HG03571 (cell line): ENCODE measurements at regions not wholly inside any gene's neighbourhood (a gene's known extent, or its start where the extent isn't known, plus 50 kb on each side); places are given as distances from the start of the nearest gene placed in this dataset.

Experiments
- ATAC-seq: cut with Tn5 transposase; IDR thresholded peaks from one replicate; pipeline ENCODE4 v1.9.1; 2021; ENCODE audit not compliant: unreplicated experiment

DNA sequence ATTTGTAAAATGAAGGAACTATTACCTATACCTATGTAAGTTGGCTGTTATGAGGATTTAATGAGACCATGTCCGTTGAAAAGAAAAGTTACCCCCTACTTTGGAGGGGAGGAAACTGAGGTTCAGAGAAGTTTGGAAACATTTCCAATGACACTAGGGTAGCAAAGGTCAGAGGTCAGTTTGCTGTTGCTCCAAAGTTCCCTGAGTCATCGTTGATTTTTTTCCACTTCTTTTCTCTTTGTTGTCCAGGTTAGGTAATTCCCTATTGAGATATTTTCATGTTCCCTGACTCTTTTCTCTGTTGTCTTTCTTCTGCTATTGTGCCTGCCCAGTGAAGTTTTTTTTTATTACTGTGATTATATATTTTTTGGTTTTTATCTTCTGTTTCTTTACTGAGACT, 213.8 kb upstream of the C1orf174 start:
- ATAC-seq = no peak

DNA sequence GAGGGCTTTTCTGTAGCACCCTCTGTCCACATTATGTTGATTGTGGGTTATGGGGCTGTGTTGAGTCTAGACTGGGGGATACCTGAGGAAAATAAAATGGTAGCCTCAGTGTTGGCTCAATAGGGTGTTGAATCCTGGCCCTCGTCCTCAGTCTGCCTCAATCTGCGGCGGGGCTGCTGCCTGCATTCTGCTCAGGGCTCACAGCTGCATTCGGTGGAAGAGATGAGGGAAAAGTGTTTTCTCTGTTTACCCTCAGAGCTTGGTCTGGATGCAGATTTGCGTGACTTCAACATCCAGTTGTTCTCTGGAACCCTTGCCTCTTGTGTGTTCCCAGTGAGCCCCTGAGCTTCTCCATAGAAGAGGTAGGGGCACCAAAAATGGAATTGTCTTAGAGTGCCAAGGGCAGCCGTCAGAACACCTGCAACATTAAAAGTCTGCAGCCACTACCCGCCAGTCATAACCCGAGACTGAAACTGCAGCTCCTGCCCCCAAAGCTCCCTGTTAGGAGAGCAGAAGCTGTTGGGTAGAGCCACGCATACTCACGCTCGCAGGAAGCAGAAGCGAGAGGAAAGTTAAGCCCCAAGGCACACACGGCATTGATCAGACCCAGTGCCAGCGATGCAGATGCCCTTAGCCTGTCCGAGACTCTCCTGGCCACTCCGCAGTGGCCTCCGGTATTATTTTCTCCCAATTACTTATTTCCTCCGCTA, 215.3 kb upstream of the C1orf174 start:
- no peak for ATAC-seq

DNA sequence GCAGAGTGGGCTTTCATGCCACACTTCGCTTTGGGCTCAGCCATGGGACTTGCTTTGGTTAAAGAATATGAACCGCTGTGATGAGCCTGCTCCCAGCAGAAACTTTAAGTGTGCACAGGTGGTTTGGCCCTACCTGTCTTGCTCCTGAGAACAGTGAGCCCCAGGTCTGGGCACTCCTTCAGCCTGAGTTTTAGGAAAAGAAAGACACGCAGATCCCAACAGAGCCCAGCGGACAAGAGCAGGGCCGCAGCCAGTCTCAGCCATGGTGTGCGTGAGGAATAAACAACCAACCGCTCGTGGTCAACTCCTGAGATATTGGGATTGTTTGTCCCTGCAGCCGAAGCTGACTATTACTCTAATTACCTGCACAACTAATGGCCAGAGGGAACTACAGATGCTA, 217.1 kb upstream of the C1orf174 start:
- ATAC-seq = no peak

DNA sequence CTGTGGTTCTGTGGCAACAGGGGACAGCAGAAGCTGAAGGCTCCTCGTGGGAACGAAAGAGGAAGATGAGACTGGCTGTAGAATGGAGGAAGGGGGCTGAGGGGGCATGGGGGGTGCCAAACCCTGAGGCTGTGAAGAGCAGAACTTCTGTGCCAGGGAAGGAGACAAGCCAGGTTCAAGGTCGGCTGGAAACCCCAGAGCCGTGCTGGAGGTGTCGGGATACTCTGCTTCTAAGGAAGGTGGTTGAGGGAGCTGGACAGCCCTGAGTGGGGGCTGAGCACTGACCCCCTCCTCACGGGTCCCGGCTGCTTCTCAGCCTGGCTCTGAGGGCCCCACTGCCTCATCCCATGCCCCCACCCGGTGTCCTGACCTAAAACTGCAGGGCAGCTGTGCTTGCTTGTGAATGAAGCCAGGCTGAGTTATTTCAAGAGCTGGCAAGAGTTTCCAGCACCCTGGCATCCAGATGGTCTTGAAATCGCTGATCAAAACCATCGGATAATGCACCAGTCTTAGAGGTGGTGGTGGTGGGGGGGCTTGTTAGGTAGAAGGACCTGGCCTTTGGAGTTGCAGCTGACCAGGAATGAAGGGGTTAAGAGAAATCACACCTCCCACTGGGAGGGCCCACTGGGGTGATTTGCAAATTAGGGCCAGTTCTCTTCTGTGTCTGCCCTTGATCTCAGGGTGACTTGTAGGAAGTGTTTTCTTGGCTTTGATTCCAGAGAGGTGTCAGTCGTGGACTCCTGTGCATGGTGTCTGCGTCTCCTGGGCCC, 218.9 kb upstream of the C1orf174 start:
- no peak for ATAC-seq

DNA sequence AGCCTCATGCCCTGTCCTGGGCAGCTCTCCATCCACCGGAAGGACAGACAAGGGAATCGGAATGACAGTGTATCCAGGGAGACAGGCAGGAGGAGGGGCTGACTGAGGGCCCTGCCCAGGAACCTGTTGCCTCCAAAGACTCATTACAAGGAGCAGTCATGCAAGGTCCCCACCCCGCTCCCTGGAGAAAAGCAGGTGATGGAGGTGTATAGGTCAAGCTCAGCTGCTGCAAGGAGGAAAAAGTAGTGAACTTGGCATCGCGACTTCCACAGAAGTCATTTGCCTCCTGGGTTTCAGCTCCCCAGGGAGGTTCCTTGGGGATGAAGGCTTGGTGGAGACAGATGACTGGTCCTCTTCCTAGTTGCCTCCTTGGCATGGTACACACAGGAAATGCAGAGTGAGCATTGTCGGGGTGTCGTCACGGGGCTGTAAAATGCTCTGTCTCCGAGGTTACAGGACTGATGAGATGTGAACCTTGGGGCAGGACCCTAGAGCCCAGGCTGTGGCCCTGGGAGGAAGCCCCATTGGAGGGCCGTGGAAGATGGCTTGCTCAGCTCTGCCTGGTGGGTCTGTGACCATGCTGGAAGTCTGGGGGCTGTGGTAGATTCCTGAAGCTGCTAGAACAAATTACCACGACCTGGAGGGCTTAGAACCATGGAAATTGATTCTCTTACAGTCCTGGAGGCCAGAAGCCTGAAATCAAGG, 219.6 kb upstream of the C1orf174 start:
- ATAC-seq = no peak

DNA sequence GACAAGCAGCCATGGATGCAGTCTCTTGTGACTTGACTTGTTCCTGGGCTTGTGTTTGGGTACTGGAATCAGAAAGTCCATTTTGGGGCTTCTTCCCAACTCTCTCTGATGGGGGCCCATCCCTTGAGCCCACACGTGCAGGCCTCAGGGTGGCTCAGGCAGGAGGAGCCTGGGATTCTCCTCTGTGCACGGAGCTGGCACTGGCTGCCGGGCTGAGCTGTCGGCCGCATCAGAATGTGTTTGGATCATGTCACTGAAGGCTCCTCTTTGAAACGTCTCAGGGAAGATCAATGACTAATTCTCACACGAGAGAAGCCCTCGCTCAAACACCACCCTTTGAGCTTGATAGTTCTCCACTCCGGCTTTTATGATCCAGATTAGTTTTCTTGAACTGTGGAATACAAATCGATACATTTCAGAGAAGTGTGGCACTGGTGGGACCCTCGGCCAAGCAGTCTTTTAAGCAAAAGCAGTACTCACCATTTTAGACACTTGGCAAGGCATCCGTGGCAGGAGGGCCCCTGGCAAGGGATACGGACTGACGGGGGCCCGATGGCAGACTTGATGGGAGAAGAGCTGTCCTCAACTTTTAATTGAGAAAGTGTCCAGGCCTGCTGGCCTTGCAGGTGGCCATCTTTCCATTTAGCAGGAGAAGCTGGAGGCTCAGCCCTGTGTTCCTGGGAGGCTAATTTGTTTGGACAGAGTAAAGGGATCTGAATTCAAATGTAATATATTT, 220.7 kb upstream of the C1orf174 start:
- ATAC-seq = no peak

DNA sequence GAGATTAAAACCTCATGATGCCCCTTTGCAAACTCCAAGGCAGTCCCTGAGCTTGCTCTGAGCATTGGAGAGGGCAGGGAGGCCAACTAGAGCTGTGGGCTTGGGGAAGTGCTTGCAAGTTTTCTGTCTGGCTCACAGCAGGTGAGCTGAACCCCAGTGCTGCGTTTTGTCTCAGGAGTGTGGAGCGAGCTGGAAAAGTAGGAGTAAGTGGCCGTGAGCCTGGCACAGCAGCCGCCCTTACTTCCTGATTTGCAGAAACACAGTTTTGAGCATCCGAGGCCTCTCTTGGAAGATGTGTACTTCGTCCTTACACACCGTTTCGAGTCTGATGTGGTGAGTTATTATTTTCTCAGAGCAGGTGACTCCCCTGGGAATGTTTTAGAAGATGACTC, 221.2 kb upstream of the C1orf174 start:
- no peak for ATAC-seq

DNA sequence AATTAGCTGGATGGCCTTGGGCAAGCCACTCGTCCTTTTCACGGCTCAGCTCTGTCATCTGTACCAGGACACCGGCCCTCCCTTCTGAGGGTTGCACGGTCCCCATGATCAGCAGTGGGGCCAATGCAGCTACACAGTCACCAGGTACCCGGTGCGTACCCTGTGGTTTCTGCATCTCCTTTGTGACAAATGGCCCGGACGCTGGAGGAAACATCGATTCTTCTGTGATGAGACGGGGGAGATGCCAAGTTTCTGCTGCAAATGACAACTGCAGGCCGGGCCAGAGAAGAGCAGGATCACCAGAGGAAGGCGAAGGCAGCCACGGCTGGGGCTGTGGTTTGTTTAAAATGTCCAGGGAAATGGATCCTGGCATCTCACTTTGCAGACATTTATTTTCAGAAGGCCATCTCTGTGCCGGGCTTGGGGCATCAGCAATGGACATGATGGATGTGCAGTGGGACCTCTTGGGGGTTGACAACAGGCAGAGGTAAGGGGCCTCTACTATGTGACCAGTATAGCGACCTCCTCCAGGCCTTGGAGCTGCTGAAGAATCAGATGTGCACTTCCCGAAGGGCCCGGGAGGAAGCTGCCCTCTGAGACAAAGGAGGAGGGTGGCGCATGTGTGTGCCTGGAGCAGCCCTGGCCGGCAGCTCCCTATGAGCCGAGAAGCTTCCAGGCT, 221.9 kb upstream of the C1orf174 start:
- no peak for ATAC-seq

DNA sequence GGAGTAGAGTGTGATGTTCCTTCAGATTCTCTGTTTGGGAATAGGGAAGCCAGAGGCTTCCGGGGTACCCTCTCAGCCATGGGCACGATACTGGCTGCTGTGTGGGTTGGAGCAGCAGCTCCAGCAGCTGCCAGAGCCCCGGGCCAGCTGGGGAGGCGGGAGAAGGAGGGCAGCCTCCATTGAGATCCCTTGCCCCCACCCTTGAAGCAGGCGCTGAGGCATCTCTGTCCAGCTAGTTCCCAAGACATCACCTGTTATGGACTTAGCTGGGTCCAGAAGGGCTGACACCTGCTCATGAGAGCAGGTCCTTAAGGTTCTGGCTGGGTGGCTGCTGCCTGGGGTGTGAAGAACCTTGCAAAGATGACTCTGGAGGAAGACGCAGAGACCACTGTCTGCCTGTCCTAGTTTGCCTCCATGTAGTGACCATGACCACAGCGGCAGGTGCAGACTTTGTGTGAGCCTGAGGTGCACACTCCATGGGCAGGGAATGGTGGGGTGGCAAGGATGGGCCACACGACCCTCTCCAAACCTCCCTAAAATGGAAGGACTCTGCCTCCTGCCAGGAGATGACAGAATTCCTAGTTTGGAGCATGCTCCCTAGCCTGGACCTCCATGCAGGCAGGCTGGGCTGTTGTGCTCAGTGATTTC, 222.6 kb upstream of the C1orf174 start:
- no peak for ATAC-seq

DNA sequence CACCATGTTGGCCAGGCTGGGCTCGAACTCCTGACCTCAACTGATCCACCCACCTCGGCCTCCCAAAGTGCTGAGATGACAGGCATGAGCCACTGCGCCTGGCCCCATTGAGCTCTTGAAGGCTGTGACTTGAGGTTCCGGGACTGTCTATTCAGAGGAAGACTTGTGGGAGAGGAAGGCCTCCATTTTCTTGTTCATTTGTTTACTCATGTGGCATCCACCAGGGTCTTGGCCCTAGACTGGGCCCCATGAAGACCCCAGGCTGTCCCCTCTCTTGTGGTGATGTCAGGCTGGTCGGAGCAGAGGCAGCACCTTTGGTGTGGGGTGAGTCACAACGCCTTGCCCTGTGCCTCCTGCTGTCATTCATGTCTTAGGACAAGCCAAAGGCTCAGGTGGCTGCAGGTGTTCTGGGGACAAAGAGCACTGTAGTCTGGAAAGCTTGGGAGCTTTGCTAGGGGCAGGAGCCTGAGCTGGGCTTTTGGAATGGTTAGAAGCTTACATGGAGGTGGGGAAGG, 224.6 kb upstream of the C1orf174 start:
- ATAC-seq = no peak

DNA sequence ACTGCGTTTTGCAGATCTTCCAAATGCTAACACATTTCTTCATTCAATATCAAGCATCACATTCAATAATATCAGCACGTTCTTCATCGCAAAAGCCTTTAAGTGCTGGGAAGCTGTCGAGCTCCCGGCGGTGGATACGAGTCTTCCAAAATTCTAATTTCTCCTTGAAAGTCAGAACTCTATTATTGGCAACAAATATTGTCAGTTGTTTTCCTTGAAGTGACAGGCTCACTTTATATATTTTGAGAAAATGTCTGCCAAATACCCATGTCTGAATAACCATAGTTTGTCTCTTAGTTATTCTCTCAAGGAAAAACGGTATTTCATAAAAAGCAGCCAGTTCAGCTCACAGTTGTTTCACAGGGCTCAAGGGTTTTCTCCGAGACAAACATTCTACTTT, 226.2 kb upstream of the C1orf174 start:
- no peak for ATAC-seq

DNA sequence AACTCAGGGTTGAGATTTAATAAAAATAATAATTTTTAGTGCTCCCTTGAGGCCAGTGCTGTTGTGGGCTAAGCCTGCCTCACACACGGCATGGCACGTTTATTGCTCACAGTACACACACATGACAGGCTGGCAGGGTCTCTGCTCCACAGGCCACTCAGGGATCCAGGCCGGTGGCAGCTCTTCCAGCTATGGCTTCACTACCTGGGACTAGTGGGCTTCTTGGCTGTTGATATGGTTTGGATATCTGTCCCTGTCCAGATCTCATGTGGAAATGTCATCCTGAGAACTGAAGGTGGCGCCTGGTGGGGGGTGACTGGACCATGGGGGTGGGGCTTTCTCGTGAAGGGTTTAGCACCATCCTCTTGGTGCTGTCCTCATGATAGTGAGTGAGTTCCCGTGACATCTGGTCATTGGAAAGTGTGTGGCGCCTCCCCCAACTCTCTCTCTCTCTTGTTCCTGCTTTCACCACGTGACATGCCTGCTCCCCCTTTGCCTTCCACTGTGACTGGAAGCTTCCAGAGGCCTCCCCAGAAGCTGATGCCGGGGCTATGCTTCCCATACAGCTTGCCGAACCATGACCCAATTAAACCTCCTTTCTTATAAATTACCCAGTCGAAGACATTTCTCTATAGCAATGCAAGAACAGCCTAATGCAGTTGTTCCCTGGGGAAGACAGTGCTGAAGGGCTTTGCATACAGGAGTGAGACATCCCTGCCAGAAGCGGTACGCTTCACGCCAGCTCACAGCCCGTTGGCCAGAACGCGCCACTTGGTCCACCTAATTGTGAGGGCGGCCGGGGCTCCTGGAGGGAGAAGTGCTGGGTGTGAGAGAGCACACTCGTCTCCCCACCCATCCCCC, 226.9 kb upstream of the C1orf174 start:
- no peak for ATAC-seq

DNA sequence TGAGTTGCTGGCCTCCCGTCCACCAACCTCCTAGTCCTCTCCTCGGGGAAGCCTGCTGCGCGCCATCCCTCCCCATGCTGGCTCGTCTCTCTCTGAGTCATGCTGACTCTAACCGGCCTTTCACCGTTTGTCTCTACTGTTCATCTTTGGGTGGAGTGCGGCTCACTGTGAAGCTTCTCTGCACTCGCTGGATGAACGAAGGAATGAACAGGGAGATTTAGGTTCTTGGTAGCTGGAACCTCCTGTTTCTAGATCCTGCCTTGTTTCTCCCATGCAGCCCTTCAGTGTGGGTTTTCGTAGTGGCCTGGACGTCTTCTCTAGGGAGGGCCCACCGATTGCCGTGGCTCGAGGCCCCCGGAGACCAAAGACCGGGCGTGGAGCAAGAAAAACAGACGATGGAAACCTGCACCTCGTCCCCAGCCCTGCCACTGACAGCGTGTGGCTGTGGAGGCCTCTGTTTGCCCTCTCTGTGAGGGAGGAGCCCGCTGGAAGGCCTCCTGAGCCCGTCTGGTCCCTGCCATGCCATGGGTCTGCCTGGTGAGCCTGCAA, 227.6 kb upstream of the C1orf174 start:
- ATAC-seq = no peak

DNA sequence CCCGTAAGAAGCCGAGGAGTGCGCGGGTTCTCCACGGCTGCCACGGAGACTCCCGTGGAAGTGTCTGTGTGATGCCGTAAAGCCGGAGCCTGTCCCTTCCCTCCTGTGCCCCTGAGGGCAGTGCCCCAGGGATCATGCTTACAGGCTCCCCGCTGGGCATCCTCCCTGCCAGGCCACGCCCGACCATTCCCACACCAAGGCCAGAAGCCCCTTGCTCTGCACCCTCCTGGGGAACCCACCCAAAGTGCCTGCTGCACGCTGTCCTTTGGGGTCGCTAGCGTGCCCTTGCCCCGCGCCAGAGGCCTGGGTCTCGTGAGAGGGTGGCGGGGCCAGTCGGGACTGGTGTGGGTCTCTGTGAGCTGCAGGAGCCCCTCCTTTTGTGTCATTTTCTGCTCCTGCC, 228.5 kb upstream of the C1orf174 start:
- no peak for ATAC-seq

DNA sequence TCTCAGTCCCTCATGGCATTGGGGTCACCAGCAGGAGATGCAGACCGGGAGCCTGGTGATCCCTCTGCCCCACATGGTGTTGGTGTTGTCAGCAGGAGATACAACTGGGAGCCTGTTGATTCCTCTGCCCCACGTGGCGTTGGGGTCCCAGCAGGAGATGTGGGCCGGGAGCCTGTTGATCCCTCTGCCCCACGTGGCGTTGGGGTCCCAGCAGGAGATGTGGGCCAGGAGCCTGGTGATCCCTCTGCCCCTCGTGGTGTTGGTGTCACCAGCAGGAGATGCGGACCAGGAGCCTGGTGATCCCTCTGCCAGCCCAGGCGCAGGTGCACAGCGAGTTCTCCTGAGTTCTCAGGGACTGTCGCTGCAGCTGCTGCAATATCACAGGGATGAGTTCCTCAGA, 229.6 kb upstream of the C1orf174 start:
- no peak for ATAC-seq

DNA sequence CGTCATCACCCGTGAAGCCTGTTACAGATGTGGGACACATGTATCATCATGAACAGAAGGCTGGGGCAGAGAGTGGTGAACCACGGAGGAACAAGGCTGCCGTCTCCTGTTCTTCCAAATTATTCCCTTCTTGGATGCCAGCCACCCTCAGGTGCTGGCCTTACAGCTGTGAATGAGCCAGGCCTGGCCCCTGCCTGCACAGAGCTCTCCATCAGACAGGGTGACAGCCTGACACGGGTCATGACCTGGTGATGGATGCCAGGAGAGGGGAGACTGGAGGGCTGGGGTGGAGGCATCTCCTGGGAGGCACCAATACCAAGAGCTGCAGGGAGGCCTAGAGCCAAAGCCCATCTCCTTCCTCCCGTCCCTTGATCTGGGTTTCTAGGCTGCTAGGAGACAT, 230.0 kb upstream of the C1orf174 start:
- no peak for ATAC-seq

DNA sequence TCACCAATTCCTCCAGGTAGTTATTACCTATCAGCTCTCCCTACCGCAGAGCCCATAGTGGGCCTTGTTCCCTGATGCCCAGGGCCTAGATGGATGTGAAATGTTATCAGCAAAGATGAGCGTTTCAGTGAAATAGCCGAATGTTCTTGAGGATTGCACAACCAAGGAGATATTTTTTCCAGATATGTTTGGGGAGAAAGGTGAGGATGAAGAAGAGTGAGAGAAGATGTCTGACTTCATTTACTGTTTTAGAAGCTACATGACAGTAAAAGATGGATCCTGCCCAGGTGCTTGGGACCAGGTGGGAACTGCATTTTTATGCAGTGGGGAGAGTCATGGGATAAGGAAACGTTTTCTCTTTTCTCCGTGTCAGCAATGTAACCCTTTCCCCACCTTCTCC, 231.7 kb upstream of the C1orf174 start:
- ATAC-seq = no peak

DNA sequence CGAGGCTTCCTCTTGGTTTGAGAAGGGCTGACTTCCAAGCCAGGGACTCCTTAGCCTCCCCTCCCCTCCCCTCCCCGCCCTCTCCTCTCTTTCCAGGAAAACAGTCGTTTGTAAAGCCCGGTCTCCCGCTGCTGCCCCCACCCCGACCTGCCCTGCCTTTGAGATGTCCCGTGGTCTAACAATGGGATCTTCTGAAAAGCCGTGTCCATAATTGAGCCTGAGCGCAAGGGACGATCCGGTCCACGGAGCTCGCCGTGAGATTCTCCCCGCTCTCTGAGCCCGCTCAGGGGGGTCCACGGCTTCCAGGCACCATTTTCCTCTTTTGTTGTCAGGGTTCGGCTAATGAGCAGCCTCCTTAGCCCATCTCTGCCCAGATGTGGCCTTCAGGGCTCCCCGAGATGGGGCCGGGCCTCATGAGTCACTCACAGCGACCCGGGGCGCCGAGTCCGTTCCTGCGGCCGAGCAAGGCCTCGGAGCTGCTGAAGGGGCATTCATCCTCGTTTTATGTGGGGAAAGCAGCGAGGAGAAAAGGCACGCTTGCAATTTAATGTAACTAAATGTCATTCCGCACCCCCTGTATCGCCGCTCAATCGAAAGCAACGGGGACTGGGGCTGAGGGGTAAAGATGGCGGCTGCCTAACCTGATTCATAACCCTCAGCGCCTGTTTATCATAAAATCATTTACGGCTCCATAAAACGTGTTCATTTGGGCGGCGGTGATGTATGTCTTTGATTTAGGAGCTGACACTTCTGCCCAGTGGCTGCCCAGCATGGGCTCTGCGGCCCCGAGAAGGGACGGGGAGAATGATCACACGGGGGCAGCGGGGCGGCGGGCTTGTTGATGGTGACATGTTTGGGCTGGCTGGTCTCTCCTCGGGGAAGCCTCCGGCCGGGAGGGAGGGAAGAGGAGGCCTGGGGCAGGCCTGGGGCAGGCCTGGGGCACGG, 232.6 kb upstream of the C1orf174 start:
- ATAC-seq = no peak
